ENCODE measurements at regions not wholly inside any gene's neighbourhood (a gene's known extent, or its start where the extent isn't known, plus 50 kb on each side); places are given as distances from the start of the nearest gene placed in this dataset.

- no peak for DNase-seq (ENCODE audit: low read depth)
These were observed 96.0 kb upstream of the GATA6 start for GRCh38 chr18:22073411-22073810.

GRCh38 chr18:22074282-22075070 lies 94.9 kb upstream of the GATA6 start:
- DNase-seq (ENCODE audit: low read depth), result no peak

GRCh38 chr18:22080035-22080434 lies 89.4 kb upstream of the GATA6 start:
- DNase-seq (ENCODE audit: low read depth), result no peak

GRCh38 chr18:22082408-22082807 lies 87.0 kb upstream of the GATA6 start:
- DNase-seq (ENCODE audit: low read depth), result no peak

- DNase-seq (ENCODE audit: low read depth), result no peak
These were observed 84.8 kb upstream of the GATA6 start for GRCh38 chr18:22084547-22084946.

- DNase-seq (ENCODE audit: low read depth), result no peak
These were observed 82.4 kb upstream of the GATA6 start for GRCh38 chr18:22086973-22087372.

GRCh38 chr18:22088029-22088428 lies 81.4 kb upstream of the GATA6 start:
- DNase-seq (ENCODE audit: low read depth), result no peak

- no peak for DNase-seq (ENCODE audit: low read depth)
These were observed 80.3 kb upstream of the GATA6 start for GRCh38 chr18:22088996-22089640.

GRCh38 chr18:22091341-22091740 lies 78.0 kb upstream of the GATA6 start:
- no peak for DNase-seq (ENCODE audit: low read depth)

GRCh38 chr18:22093731-22094357 lies 75.5 kb upstream of the GATA6 start:
- DNase-seq (ENCODE audit: low read depth), result no peak

- DNase-seq (ENCODE audit: low read depth), result no peak
These were observed 75.0 kb upstream of the GATA6 start for GRCh38 chr18:22094358-22094734.

- no peak for DNase-seq (ENCODE audit: low read depth)
These were observed 70.8 kb upstream of the GATA6 start for GRCh38 chr18:22098563-22098989.

GRCh38 chr18:22099925-22100324 lies 69.5 kb upstream of the GATA6 start:
- DNase-seq (ENCODE audit: low read depth), result no peak

GRCh38 chr18:22101731-22102130 lies 67.7 kb upstream of the GATA6 start:
- no peak for DNase-seq (ENCODE audit: low read depth)

GRCh38 chr18:22102953-22103646 lies 66.3 kb upstream of the GATA6 start:
- DNase-seq (ENCODE audit: low read depth), result no peak

- no peak for DNase-seq (ENCODE audit: low read depth)
These were observed 65.8 kb upstream of the GATA6 start for GRCh38 chr18:22103647-22104031.

GRCh38 chr18:22106536-22107292 lies 62.7 kb upstream of the GATA6 start:
- no peak for DNase-seq (ENCODE audit: low read depth)

GRCh38 chr18:22108674-22109073 lies 60.7 kb upstream of the GATA6 start:
- DNase-seq (ENCODE audit: low read depth), result no peak

- DNase-seq (ENCODE audit: low read depth), result no peak
These were observed 59.9 kb upstream of the GATA6 start for GRCh38 chr18:22109535-22109934.

GRCh38 chr18:22110461-22110924 lies 58.9 kb upstream of the GATA6 start:
- DNase-seq (ENCODE audit: low read depth), result no peak

- no peak for DNase-seq (ENCODE audit: low read depth)
These were observed 57.2 kb upstream of the GATA6 start for GRCh38 chr18:22112215-22112614.
